Activated naive CD8-positive, alpha-beta T cell treated with anti-CD3 and anti-CD28 coated beads, Interleukin-2, amount 10 ng/mL, durations not matched to agents 7 days and 5 days (primary cell): ENCODE measurements at regions not wholly inside any gene's neighbourhood (a gene's known extent, or its start where the extent isn't known, plus 50 kb on each side); places are given as distances from the start of the nearest gene placed in this dataset.
"Not testable (repeated sequence)": the region's sequence is repeated elsewhere in the genome, so short reads cannot be mapped to it uniquely, and the experiment has no call there.

Experiments
- ATAC-seq: fragments of 150-1000 bp; cut with Tn5 transposase; one replicate; pipeline ENCODE4 v1.10.0; 2021; ENCODE audit warnings: low read depth, moderate library complexity
- POLR2A ChIA-PET: fragments of 350-600 bp; sonication (Branson Sonifier 250); formaldehyde crosslinking; loops from one replicate; lab custom pipeline; 2021; ENCODE audit warnings: antibody characterized with exemption; lab: Charles Lee
- DNase-seq: peaks from one replicate; pipeline ENCODE4 v3.0.0; 2021
- H3K27ac Mint-ChIP-seq: one replicate; pipeline ENCODE4 v1.8.0; 2022; ENCODE audit warnings: mild to moderate bottlenecking, mixed read lengths
- H3K27me3 Mint-ChIP-seq: one replicate; pipeline ENCODE4 v1.8.0; 2022; ENCODE audit warnings: mild to moderate bottlenecking, moderate library complexity, mixed read lengths
- H3K36me3 Mint-ChIP-seq: one replicate; pipeline ENCODE4 v1.8.0; 2021; ENCODE audit warnings: mild to moderate bottlenecking, mixed read lengths
- H3K4me1 Mint-ChIP-seq: one replicate; pipeline ENCODE4 v1.8.0; 2021; ENCODE audit warnings: mixed read lengths
- H3K4me3 Mint-ChIP-seq: one replicate; pipeline ENCODE4 v1.8.0; 2022; ENCODE audit warnings: mild to moderate bottlenecking, moderate library complexity, mixed read lengths
- H3K9me3 Mint-ChIP-seq: one replicate; pipeline ENCODE4 v1.8.0; 2021; ENCODE audit warnings: mixed read lengths

- Mint-ChIP-seq H3K36me3 (no peaks in the 10 kb centered on the region), H3K27me3 (no peaks in the 10 kb centered on the region), H3K4me3 (no peak overlapping the region), H3K4me1 (no peaks in the 10 kb centered on the region), H3K27ac (no peak overlapping the region), H3K9me3 (no peaks in the 10 kb centered on the region)
- DNase-seq (no peak), ATAC-seq (no peak)
- POLR2A ChIA-PET, result no interaction called here
These were observed 606.5 kb downstream of the IPMK start for GRCh38 chr10:57661206-57661605.

GRCh38 chr10:57657164-57657765 lies 610.4 kb downstream of the IPMK start:
- POLR2A ChIA-PET, result interaction anchor here (0.7 kb wide), 1 partner anchor 398 kb away, joined by 4 read pairs; no protein-coding TSS in a partner anchor
- H3K36me3 Mint-ChIP-seq, result no peaks in the 10 kb centered on the region
- H3K27me3 Mint-ChIP-seq, result no peaks in the 10 kb centered on the region
- ATAC-seq, result no peak
- no peaks in the 10 kb centered on the region for H3K4me1 Mint-ChIP-seq
- DNase-seq, result peak; percentile 24
- no peak overlapping the region for H3K27ac Mint-ChIP-seq
- H3K9me3 Mint-ChIP-seq, result no peaks in the 10 kb centered on the region
- no peak overlapping the region for H3K4me3 Mint-ChIP-seq

- ATAC-seq, result no peak
- POLR2A ChIA-PET, result no interaction called here
- no peaks in the 10 kb centered on the region for H3K4me1 Mint-ChIP-seq
- H3K27me3 Mint-ChIP-seq, result no peaks in the 10 kb centered on the region
- H3K4me3 Mint-ChIP-seq, result no peak overlapping the region
- no peaks in the 10 kb centered on the region for H3K9me3 Mint-ChIP-seq
- no peak overlapping the region for H3K27ac Mint-ChIP-seq
- H3K36me3 Mint-ChIP-seq, result no peaks in the 10 kb centered on the region
- no peak for DNase-seq
These were observed 612.8 kb downstream of the IPMK start for GRCh38 chr10:57654856-57655255.

- H3K4me3 Mint-ChIP-seq, H3K27ac Mint-ChIP-seq, H3K27me3 Mint-ChIP-seq, H3K9me3 Mint-ChIP-seq, POLR2A ChIA-PET, ATAC-seq, H3K4me1 Mint-ChIP-seq, DNase-seq, H3K36me3 Mint-ChIP-seq: not testable (repeated sequence)
These were observed 622.6 kb downstream of the IPMK start for GRCh38 chr10:57645108-57645507.

- Mint-ChIP-seq H3K4me3 (no peak overlapping the region), H3K9me3 (no peaks in the 10 kb centered on the region), H3K27me3 (no peaks in the 10 kb centered on the region), H3K36me3 (no peaks in the 10 kb centered on the region), H3K4me1 (no peaks in the 10 kb centered on the region), H3K27ac (no peak overlapping the region)
- POLR2A ChIA-PET, result no interaction called here
- no peak for ATAC-seq
- DNase-seq, result no peak
These were observed 629.3 kb downstream of the IPMK start for GRCh38 chr10:57638411-57638810.

GRCh38 chr10:57628592-57629284 lies 639.0 kb downstream of the IPMK start:
- no peak for ATAC-seq
- H3K27me3 Mint-ChIP-seq, result no peaks in the 10 kb centered on the region
- POLR2A ChIA-PET, result no interaction called here
- no peaks in the 10 kb centered on the region for H3K9me3 Mint-ChIP-seq
- H3K4me1 Mint-ChIP-seq, result no peaks in the 10 kb centered on the region
- DNase-seq, result no peak
- H3K4me3 Mint-ChIP-seq, result no peak overlapping the region
- no peaks in the 10 kb centered on the region for H3K36me3 Mint-ChIP-seq
- no peak overlapping the region for H3K27ac Mint-ChIP-seq

GRCh38 chr10:57627642-57628178 lies 640.0 kb downstream of the IPMK start:
- no peaks in the 10 kb centered on the region for H3K36me3 Mint-ChIP-seq
- no peak for ATAC-seq

GRCh38 chr10:57624856-57625592 lies 642.7 kb downstream of the IPMK start:
- H3K27me3 Mint-ChIP-seq, result no peaks in the 10 kb centered on the region
- H3K9me3 Mint-ChIP-seq, result no peaks in the 10 kb centered on the region
- no peak overlapping the region for H3K27ac Mint-ChIP-seq
- no peak for ATAC-seq
- no peaks in the 10 kb centered on the region for H3K36me3 Mint-ChIP-seq
- POLR2A ChIA-PET, result no interaction called here
- no peaks in the 10 kb centered on the region for H3K4me1 Mint-ChIP-seq
- no peak for DNase-seq
- no peak overlapping the region for H3K4me3 Mint-ChIP-seq

More at GRCh38 chr10:57627642-57628178, 640.0 kb downstream of the IPMK start:
- no peaks in the 10 kb centered on the region for H3K9me3 Mint-ChIP-seq
- H3K4me3 Mint-ChIP-seq, result no peak overlapping the region
- no peak overlapping the region for H3K27ac Mint-ChIP-seq
- no peaks in the 10 kb centered on the region for H3K4me1 Mint-ChIP-seq
- no peaks in the 10 kb centered on the region for H3K27me3 Mint-ChIP-seq
- POLR2A ChIA-PET, result no interaction called here
- no peak for DNase-seq

- H3K4me3 Mint-ChIP-seq, result no peak overlapping the region
- POLR2A ChIA-PET, result no interaction called here
- no peaks in the 10 kb centered on the region for H3K9me3 Mint-ChIP-seq
- H3K27ac Mint-ChIP-seq, result no peak overlapping the region
- ATAC-seq, result no peak
- DNase-seq, result no peak
- no peaks in the 10 kb centered on the region for H3K27me3 Mint-ChIP-seq
- no peaks in the 10 kb centered on the region for H3K36me3 Mint-ChIP-seq
- H3K4me1 Mint-ChIP-seq, result no peaks in the 10 kb centered on the region
These were observed 643.6 kb downstream of the IPMK start for GRCh38 chr10:57624066-57624465.

- ATAC-seq (no peak), DNase-seq (no peak)
- no peaks in the 10 kb centered on the region for H3K36me3 Mint-ChIP-seq
- no peaks in the 10 kb centered on the region for H3K27me3 Mint-ChIP-seq
- H3K27ac Mint-ChIP-seq, result no peak overlapping the region
- H3K4me3 Mint-ChIP-seq, result no peak overlapping the region
- no peaks in the 10 kb centered on the region for H3K9me3 Mint-ChIP-seq
- no peaks in the 10 kb centered on the region for H3K4me1 Mint-ChIP-seq
- POLR2A ChIA-PET, result no interaction called here
These were observed 646.2 kb downstream of the IPMK start for GRCh38 chr10:57621466-57621865.

- no peaks in the 10 kb centered on the region for H3K36me3 Mint-ChIP-seq
- no peak overlapping the region for H3K4me3 Mint-ChIP-seq
- ATAC-seq, result no peak
- no peak overlapping the region for H3K27ac Mint-ChIP-seq
- no peaks in the 10 kb centered on the region for H3K4me1 Mint-ChIP-seq
- no peaks in the 10 kb centered on the region for H3K27me3 Mint-ChIP-seq
- DNase-seq, result no peak
- peaks cover 1% of the 10 kb centered on the region for H3K9me3 Mint-ChIP-seq
- POLR2A ChIA-PET, result no interaction called here
These were observed 661.7 kb downstream of the IPMK start for GRCh38 chr10:57605948-57606485.

GRCh38 chr10:57599440-57599839 lies 668.3 kb downstream of the IPMK start:
- H3K27me3 Mint-ChIP-seq, result no peaks in the 10 kb centered on the region
- H3K4me1 Mint-ChIP-seq, result no peaks in the 10 kb centered on the region

GRCh38 chr10:57593983-57594573 lies 673.6 kb downstream of the IPMK start:
- Mint-ChIP-seq H3K4me1 (no peaks in the 10 kb centered on the region), H3K36me3 (no peaks in the 10 kb centered on the region), H3K27ac (no peak overlapping the region), H3K27me3 (no peaks in the 10 kb centered on the region), H3K4me3 (no peak overlapping the region), H3K9me3 (no peaks in the 10 kb centered on the region)
- no peak for ATAC-seq
- no peak for DNase-seq
- POLR2A ChIA-PET, result no interaction called here

More at GRCh38 chr10:57599440-57599839, 668.3 kb downstream of the IPMK start:
- Mint-ChIP-seq H3K9me3 (peaks cover 1% of the 10 kb centered on the region), H3K36me3 (no peaks in the 10 kb centered on the region), H3K27ac (no peak overlapping the region), H3K4me3 (no peak overlapping the region)
- ATAC-seq, result no peak
- DNase-seq, result no peak
- POLR2A ChIA-PET, result no interaction called here
